SK-MEL-5 (cell line): ENCODE measurements at regions not wholly inside any gene's neighbourhood (a gene's known extent, or its start where the extent isn't known, plus 50 kb on each side); places are given as distances from the start of the nearest gene placed in this dataset.

Source experiments
- DNase-seq: peaks from one replicate; pipeline ENCODE4 v3.0.0-alpha.2; 2016; ENCODE audit warnings: low read depth, low spot score
- in situ Hi-C: cut with HindIII; loops from 2 replicates; pipeline ENCODE4 v1.10.0; 2016; ENCODE audit warnings: low sequenced_read_pairs, high pct_unique_total_duplicates, low pct_unique_long_range_greater_than_20kb

DNA sequence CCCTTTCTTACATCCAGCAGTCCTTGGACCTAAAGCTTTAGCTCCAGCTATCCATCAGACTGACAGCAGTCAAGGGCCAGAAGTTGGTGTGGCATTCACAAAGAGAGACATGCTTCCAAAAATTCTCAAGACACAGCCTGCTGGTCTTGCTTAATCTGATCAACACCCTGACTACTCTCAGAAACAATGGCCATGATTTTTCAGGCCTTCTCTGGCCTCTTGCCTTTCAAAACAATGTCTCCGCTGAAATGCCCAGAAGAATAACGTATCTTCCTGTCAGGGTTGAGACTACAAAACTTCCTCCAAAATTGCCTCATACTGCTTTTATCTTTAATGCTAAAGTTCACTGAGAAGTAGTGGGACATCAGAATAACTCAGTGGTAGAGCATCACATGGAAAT, 205.4 kb upstream of the SETMAR start:
- in situ Hi-C loops: no loop called here
- DNase-seq: no peak

DNA sequence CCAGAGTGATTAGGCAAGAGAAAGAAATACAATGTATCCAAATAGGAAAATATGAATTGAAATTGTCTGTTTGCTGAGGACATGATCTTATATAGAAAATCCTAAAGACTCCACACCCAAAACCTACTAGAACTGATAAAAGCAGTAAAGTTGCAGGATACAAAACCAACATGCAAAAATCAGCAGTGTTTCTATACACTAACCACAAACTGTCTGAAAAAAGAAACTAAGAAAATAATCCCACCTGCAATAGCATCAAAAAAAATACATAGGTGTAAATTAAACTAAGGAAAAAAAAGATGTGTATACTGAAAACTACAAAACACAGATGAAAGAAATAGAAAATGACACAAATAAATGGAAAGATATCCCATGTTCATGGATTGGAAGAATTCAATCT, 203.6 kb upstream of the SETMAR start:
- in situ Hi-C loops: no loop called here
- no peak for DNase-seq

DNA sequence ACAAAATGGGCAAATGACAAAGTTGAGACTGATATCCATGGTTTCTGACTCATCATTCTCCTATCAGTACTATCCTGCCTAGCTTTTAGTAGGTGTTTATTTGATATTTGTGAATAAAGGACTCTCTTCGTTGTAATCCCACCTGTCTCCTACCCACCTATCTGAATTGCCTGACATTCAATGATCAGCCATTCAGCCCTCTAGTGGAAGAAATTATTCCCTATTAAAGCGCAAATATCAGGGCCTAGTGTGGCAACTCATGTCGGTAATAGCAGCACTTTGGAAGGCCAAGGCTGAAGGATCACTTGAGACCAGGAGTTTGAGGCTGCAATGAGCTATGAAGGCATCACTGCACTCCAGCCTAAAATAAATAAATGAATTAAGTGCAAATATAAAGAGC, 195.7 kb upstream of the SETMAR start:
- in situ Hi-C loops: no loop called here
- DNase-seq: peak; percentile 6

DNA sequence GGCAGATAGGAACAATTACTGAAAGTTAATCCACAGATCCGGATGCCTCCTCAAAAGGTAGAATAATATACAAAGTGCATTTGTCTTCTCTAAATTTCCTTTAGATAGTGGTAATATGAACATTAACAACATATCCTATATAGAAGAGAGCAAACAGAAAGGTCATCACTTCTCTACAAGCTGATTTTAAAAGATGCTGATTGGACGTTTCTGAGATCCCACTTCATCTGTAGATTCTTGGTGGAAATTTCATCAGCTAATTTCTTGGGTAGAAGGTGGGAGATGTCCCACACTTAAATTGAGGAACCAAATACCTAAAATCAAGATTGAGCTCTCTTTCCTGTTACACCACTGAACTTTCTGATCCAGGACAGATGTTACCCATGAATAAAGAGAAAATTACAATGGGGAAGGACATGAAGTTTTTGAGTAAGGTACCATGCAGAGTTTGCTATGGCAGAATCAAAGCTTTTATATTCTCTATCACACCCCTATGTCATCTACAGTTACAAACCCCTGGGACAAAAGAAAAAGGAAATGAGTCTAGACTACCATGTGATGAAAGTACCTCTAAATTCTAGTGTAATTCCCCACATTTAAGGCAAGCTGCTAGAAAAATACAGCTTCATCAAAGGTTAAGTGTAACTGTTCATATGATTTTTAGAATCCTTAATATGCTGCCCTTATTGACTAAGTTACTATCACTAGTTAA, 189.2 kb upstream of the SETMAR start:
- in situ Hi-C loops: no loop called here
- no peak for DNase-seq

DNA sequence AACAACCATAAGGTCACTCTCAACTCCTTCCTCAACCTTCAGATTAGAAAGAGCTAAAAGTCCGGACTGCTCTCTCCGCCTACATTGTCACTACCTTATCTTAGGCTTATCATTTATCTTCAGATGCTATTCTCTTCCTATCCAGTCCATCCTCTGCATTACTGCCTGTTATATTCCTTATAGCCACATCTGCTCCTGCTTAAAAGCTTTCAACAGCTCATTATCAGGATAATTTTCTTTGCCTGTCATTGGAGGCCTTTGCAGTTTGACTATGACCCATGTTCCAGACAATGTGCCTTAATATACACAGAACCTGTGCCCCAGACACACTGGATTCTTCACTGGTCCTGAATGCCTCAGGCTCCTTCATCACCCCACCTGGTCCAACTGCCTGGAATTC, 184.1 kb upstream of the SETMAR start:
- DNase-seq: no peak
- in situ Hi-C loops: no loop called here

GRCh38 chr3:4125576-4125975, 177.6 kb upstream of the SETMAR start:
- in situ Hi-C loops: no loop called here
- DNase-seq: no peak

DNA sequence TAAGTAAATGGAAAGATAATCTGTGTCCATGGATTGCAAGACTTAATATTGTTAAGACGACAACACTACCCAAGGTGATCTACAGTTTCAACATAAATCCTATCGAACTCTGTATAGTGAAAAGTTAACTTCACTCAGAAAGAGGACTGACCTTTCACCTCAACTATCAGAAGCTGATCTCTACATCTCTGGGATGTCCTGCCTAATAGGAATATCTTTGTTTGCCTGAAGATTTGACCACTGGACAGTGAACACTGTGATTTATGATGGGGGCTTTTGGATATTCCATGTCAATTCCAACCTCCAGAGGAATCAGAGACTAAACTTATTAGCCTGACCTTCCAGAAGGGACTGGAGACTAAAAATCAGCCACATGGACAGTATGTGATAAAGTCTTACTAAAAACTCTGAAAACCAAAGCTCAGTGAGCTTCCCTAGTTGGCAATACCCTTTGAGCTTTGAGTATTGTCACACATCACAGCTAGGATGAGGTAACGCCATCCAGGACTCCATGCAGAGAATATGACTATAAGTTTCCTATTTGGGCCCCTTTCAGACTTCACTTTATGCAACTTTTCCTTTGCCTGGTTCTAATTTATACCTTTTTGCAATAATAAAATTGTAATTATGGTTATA, 164.9 kb upstream of the SETMAR start:
- in situ Hi-C loops: no loop called here
- DNase-seq: no peak

DNA sequence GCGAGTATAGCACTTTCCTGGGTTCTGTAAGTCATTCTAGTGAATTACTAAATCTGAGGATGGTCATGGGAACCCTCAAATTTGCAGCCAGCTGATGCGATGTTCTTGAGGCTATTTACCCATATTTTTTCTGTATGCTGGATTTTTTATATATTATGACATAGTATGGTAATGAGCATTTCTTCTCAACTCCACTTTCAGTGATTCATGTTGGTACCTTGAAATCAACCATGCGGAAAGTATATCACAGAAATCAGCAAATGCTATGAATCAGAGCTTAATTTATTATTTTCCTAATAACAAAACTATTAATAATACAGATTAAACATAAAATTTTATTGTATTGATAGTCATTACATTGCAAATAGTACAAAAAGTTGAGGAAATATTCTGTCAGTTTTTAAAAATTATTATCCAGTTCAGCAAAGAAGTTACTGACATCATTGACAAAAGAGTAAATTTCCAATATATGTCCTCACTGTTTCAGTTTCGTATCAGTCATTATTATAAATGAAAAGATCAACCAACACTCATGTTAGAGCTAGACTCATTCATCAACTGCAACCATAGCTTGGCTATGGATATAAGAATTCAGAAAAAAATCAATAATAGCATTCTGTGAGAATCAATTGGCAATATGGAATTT, 164.3 kb upstream of the SETMAR start:
- no peak for DNase-seq
- in situ Hi-C loops: no loop called here

GRCh38 chr3:4139462-4140140, 163.6 kb upstream of the SETMAR start:
- in situ Hi-C loops: no loop called here
- DNase-seq: peak; percentile 88

GRCh38 chr3:4140921-4141320, 162.2 kb upstream of the SETMAR start:
- in situ Hi-C loops: no loop called here
- DNase-seq: peak; percentile 85

GRCh38 chr3:4147556-4148118, 155.5 kb upstream of the SETMAR start:
- no peak for DNase-seq
- in situ Hi-C loops: no loop called here

DNA sequence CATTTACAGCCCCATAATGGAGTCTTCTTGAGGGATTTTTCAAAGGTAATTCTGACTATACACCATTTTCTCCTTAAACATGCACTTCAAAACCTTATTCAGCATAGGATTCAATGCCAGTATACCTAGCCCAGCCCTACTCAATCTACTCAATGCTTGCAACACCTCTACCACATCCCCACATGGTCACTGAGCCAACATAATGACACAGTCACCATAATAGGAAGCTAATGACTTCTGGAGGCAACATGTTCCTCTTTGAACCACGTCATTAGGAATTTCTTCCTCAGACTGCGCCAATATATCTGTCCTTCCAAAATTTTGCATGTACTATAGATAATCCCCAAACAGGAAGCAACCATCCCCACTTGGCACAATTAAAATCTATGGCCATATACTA, 153.9 kb upstream of the SETMAR start:
- in situ Hi-C loops: no loop called here
- DNase-seq: no peak

DNA sequence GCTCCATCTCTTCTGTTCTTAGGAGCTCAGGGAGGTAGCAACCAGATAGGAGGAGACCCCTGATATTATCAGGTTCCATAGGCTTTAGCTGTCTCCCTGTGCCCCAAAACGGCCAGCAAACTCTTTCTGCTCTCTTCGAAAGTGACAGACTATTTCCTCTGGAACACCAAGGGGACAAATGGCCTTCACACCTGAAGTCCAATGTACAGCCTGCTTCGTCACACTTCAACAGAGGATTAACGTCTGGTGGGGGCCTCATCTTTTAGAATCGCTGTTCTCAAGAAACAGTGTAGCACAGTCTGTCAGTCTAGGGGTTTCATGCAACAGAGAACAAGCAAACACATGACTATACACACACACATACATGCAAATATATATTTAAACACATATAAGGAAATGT, 152.4 kb upstream of the SETMAR start:
- no peak for DNase-seq
- in situ Hi-C loops: no loop called here

GRCh38 chr3:4151859-4152258, 151.3 kb upstream of the SETMAR start:
- DNase-seq: no peak
- in situ Hi-C loops: no loop called here

DNA sequence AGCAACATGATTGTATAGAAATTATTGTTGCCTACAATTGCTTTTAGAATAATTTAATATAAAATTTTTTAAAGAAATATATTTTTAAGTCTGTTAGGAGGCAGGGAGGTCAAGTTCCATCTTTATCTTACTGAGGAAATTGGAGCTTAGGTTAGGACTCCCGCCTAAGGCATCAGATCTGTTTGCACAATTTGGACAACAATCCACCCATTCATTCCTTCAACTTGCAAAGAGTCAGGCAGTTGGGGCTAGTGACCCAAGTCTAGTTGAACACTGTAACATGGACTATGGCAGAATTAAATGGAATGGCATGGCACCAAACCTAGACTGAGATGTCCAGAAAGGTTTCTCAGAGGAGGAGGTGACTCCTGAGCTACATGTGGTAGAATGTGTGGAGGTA, 149.4 kb upstream of the SETMAR start:
- in situ Hi-C loops: no loop called here
- peak; percentile 77 for DNase-seq

DNA sequence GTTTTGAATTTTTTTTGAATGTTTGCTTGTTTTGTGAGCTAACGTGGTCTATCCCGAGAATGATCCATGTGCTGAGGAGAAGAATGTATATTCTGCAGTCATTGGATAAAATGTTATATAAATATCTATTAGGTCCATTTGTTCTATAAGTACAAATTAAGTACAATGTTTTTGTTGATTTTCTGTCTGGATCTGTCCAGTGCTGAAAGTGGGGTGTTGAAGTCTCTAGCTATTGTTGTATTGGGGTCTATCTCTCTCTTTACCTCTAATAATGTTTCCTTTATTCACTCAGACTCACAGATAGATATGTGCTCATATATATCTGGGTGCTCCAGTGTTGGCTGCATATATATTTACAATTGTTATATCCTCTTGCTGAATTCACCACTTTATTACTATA, 144.8 kb upstream of the SETMAR start:
- DNase-seq: no peak
- in situ Hi-C loops: no loop called here

DNA sequence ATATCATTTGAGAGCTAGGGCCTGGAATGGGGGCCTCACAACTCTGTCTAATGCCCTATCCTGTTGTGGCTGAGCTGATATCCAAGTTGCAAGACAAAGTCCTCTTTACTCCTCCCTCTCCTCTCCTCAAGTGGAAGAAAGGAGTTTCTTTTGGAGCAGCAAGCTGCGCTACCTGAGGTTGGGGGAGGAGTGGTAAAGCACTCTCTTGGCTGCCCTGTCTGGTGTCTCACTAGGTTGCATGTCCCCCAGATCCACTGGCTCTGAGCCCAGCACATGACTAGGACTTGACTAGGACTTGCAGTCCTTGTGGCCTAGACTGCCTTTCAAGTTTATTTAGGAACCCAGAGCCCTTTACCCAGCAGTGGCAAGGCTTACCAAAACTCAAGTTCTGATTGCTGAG, 141.1 kb upstream of the SETMAR start:
- in situ Hi-C loops: no loop called here
- DNase-seq: no peak

GRCh38 chr3:4163011-4163410, 140.2 kb upstream of the SETMAR start:
- no peak for DNase-seq
- in situ Hi-C loops: no loop called here
